ENCODE measurements at regions not wholly inside any gene's neighbourhood (a gene's known extent, or its start where the extent isn't known, plus 50 kb on each side); places are given as distances from the start of the nearest gene placed in this dataset.

- TF ChIP-seq SUZ12 (IDR thresholded peaks at IDR 0.05; ENCODE audit: low read length) (no peak), PHF8 (conservative IDR thresholded peaks at IDR 0.05; ENCODE audit: low read depth, low read length) (no peak), CBX8 (IDR thresholded peaks at IDR 0.05; ENCODE audit: borderline replicate concordance, low read depth, low read length) (no peak)
These were observed 179.9 kb upstream of the TBL1XR1 start (continued) for GRCh38 chr3:177377166-177377565.
